IgD-negative memory B cell (primary cell): ENCODE measurements at regions not wholly inside any gene's neighbourhood (a gene's known extent, or its start where the extent isn't known, plus 50 kb on each side); places are given as distances from the start of the nearest gene placed in this dataset.
A peak's percentile ranks its signal among the peaks of the same experiment; 100 is the strongest.

Experiments
- H3K27ac Mint-ChIP-seq, 3 donors: one replicate each; pipeline ENCODE4 v1.8.0; 2020 to 2022; ENCODE audit warnings: mild to moderate bottlenecking in 3 of 3, mixed read lengths in 3 of 3, moderate library complexity in 1 of 3
- H3K27me3 Mint-ChIP-seq: one replicate; pipeline ENCODE4 v1.8.0; 2021; ENCODE audit warnings: mixed read lengths
- H3K36me3 Mint-ChIP-seq: one replicate; pipeline ENCODE4 v1.8.0; 2020; ENCODE audit warnings: mild to moderate bottlenecking, mixed read lengths
- H3K4me1 Mint-ChIP-seq, 3 donors: one replicate each; pipeline ENCODE4 v1.8.0; 2020 to 2022; ENCODE audit warnings: mixed read lengths in 3 of 3, mild to moderate bottlenecking in 1 of 3
- H3K4me3 Mint-ChIP-seq, 4 donors: one replicate each; pipeline ENCODE4 v1.8.0; 2020 to 2022; ENCODE audit warnings: mild to moderate bottlenecking in 4 of 4, mixed read lengths in 4 of 4, moderate library complexity in 3 of 4
- H3K9me3 Mint-ChIP-seq, 3 donors: one replicate each; pipeline ENCODE4 v1.8.0; 2020 to 2021; ENCODE audit warnings: mixed read lengths in 3 of 3, mild to moderate bottlenecking in 1 of 3

GRCh38 chr2:95539290-95539689 lies 52.5 kb upstream of the TRIM43 start:
- peaks cover 7 to 9% (median 9%) of the 10 kb centered on the region in 3 donors for H3K4me1 Mint-ChIP-seq
- H3K27ac Mint-ChIP-seq = no peak overlapping the region
- H3K36me3 Mint-ChIP-seq = peaks cover 4% of the 10 kb centered on the region
- peaks cover 0 to 4% (median 3%) of the 10 kb centered on the region in 3 donors for H3K9me3 Mint-ChIP-seq
- peaks cover 2% of the 10 kb centered on the region for H3K27me3 Mint-ChIP-seq
- H3K4me3 Mint-ChIP-seq = no peak overlapping the region

DNA sequence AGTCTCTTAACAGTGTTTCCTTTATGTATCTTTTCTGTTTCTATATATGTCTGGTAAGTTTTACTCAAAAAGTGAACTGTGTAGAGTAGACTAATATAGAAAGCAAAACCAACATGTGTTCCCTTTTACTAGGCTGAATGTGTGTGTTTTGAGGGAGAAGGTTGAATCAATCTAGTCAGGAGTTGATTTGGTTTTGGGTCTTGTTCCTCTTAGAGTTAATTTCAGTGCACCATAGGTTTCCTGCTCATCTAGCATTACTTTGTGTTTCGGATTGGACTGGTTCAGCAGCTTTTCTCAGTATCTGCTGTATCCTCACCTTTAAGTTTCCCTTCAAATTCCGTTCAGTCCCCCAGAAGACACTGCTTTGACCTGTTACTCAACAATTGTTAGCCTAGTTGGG lies 52.0 kb upstream of the TRIM43 start:
- Mint-ChIP-seq H3K4me1 (peaks cover 7 to 9% (median 9%) of the 10 kb centered on the region in 3 donors), H3K4me3 (peak overlapping the region in 2 of 4 donors; percentile 49 to 64), H3K27me3 (peaks cover 2% of the 10 kb centered on the region), H3K36me3 (peaks cover 4% of the 10 kb centered on the region), H3K9me3 (peaks cover 0 to 4% (median 0%) of the 10 kb centered on the region in 3 donors), H3K27ac (no peak overlapping the region)
